GM23338 (cell line): ENCODE measurements at regions not wholly inside any gene's neighbourhood (a gene's known extent, or its start where the extent isn't known, plus 50 kb on each side); places are given as distances from the start of the nearest gene placed in this dataset.

Experiments used
- ATAC-seq: fragments of 200-7000 bp; cut with Tn5 transposase; 3 replicates; pipeline ENCODE4 v1.9.1; 2020
- DNase-seq: peaks from one replicate; pipeline ENCODE4 v3.0.0-alpha.2; 2015; ENCODE audit warnings: low spot score
- H2AFZ ChIP-seq: fragments of 200-600 bp; sonication (generic); 2 replicates; pipeline ENCODE4 v1.8.0; 2016; ENCODE audit warnings: antibody characterized with exemption, mild to moderate bottlenecking, moderate library complexity
- H3F3A ChIP-seq: fragments of 200-600 bp; sonication (generic); replicated peaks from 2 replicates; pipeline ENCODE4 v1.8.0; 2017; ENCODE audit warnings: antibody characterized with exemption, mixed run types, low read depth
- H3K27ac ChIP-seq: fragments of 200-600 bp; sonication (generic); 2 replicates; pipeline ENCODE4 v1.6.1; 2016; ENCODE audit warnings: low read depth
- H3K27me3 ChIP-seq: fragments of 200-600 bp; sonication (generic); 2 replicates; pipeline ENCODE4 v1.8.0; 2016; ENCODE audit warnings: mild to moderate bottlenecking, mixed run types, moderate library complexity; ENCODE audit not compliant: insufficient read depth
- H3K36me3 ChIP-seq: fragments of 200-600 bp; sonication (generic); 2 replicates; pipeline ENCODE4 v1.8.0; 2016; ENCODE audit warnings: mild to moderate bottlenecking; ENCODE audit not compliant: insufficient read depth
- H3K4me1 ChIP-seq: fragments of 200-600 bp; sonication (generic); 2 replicates; pipeline ENCODE4 v1.8.0; 2016; ENCODE audit warnings: mild to moderate bottlenecking, moderate library complexity; ENCODE audit not compliant: insufficient read depth
- H3K4me2 ChIP-seq: fragments of 200-600 bp; sonication (generic); 2 replicates; pipeline ENCODE4 v1.7.1; 2017; ENCODE audit warnings: mixed run types
- H3K4me3 ChIP-seq: fragments of 200-600 bp; sonication (generic); 2 replicates; pipeline ENCODE4 v1.6.1; 2016; ENCODE audit warnings: mixed run types
- H3K79me2 ChIP-seq: fragments of 200-600 bp; sonication (generic); replicated peaks from 2 replicates; pipeline ENCODE4 v1.8.0; 2017; ENCODE audit warnings: mild to moderate bottlenecking; ENCODE audit not compliant: insufficient read depth
- H3K9me2 ChIP-seq: fragments of 200-600 bp; sonication (generic); 2 replicates; pipeline ENCODE4 v1.8.0; 2017; ENCODE audit not compliant: insufficient read depth
- H4K20me1 ChIP-seq: fragments of 200-600 bp; sonication (generic); replicated peaks from 2 replicates; pipeline ENCODE4 v1.8.0; 2017; ENCODE audit warnings: mild to moderate bottlenecking; ENCODE audit not compliant: insufficient read depth
- H3K27ac Mint-ChIP-seq: 2 replicates; pipeline ENCODE4 v1.8.0; 2020; ENCODE audit warnings: inconsistent platforms, mild to moderate bottlenecking, moderate library complexity, mixed read lengths
- H3K27me3 Mint-ChIP-seq: 3 replicates; pipeline ENCODE4 v1.8.0; 2022; ENCODE audit warnings: low read depth, mild to moderate bottlenecking, moderate library complexity, mixed read lengths, inconsistent platforms; ENCODE audit not compliant: insufficient read depth, poor library complexity
- H3K36me3 Mint-ChIP-seq: 3 replicates; pipeline ENCODE4 v1.8.0; 2021; ENCODE audit warnings: low read depth, mild to moderate bottlenecking, inconsistent platforms, moderate library complexity, mixed read lengths
- H3K4me1 Mint-ChIP-seq: 3 replicates; pipeline ENCODE4 v1.8.0; 2020; ENCODE audit warnings: mild to moderate bottlenecking, inconsistent platforms, mixed read lengths
- H3K4me3 Mint-ChIP-seq: 3 replicates; pipeline ENCODE4 v1.8.0; 2021; ENCODE audit warnings: moderate library complexity, mild to moderate bottlenecking, inconsistent platforms, mixed read lengths
- H3K9me3 Mint-ChIP-seq: 3 replicates; pipeline ENCODE4 v1.8.0; 2020; ENCODE audit warnings: moderate library complexity, mild to moderate bottlenecking, inconsistent platforms, mixed read lengths
- CREB1 ChIP-seq: fragments of 250-450 bp; sonication (Bioruptor Pico); IDR thresholded peaks from 2 replicates; pipeline ENCODE4 v1.5.0; 2020; ENCODE audit warnings: low read depth, mild to moderate bottlenecking, moderate library complexity
- EZH2 ChIP-seq: fragments of 200-600 bp; sonication (generic); IDR thresholded peaks from one replicate; pipeline ENCODE4 v1.8.0; 2017; ENCODE audit warnings: antibody characterized with exemption, mild to moderate bottlenecking, low read depth; ENCODE audit not compliant: unreplicated experiment
- EZH2phosphoT487 ChIP-seq: fragments of 200-600 bp; sonication (generic); IDR thresholded peaks from one replicate; pipeline ENCODE4 v1.8.1; 2018; ENCODE audit warnings: antibody characterized with exemption; ENCODE audit not compliant: unreplicated experiment
- JUNB ChIP-seq: IDR thresholded peaks from one replicate; pipeline ENCODE4 v1.6.1; 2016; ENCODE audit warnings: antibody characterized with exemption; ENCODE audit not compliant: unreplicated experiment
- NANOG ChIP-seq: IDR thresholded peaks from 2 replicates; pipeline ENCODE4 v1.6.1; 2016; ENCODE audit warnings: antibody characterized with exemption, borderline replicate concordance
- POLR2AphosphoS5 ChIP-seq: IDR thresholded peaks from 2 replicates; pipeline ENCODE4 v1.6.1; 2016; ENCODE audit warnings: antibody characterized with exemption, low read depth
- REST ChIP-seq: IDR thresholded peaks from one replicate; pipeline ENCODE4 v1.6.1; 2018; ENCODE audit warnings: antibody characterized with exemption; ENCODE audit not compliant: unreplicated experiment
- STAT1 ChIP-seq: IDR thresholded peaks from one replicate; pipeline ENCODE4 v1.6.1; 2016; ENCODE audit warnings: antibody characterized with exemption; ENCODE audit not compliant: unreplicated experiment
- ZNF114 ChIP-seq: fragments of 250-450 bp; sonication (Bioruptor Pico); IDR thresholded peaks from 2 replicates; pipeline ENCODE4 v1.5.0; 2020; ENCODE audit warnings: mild to moderate bottlenecking, moderate library complexity
- ZNF331 ChIP-seq: fragments of 250-450 bp; sonication (Bioruptor Pico); IDR thresholded peaks from 2 replicates; pipeline ENCODE4 v1.5.0; 2020; ENCODE audit warnings: low read depth, mild to moderate bottlenecking, moderate library complexity
- TF ChIP-seq, protein P1 (sequence below): IDR thresholded peaks from 2 replicates; pipeline ENCODE4 v1.6.1; 2016; ENCODE audit warnings: antibody characterized with exemption
- TF ChIP-seq, protein P2 (sequence below), 2 experiments: fragments of 200-600 bp in 1 of 2; sonication (generic) in 1 of 2; conservative IDR thresholded peaks; 2 replicates each; pipeline versions ENCODE4 v1.5.1 to v1.6.1; 2016 to 2017; ENCODE audit warnings: antibody characterized with exemption in 2 of 2, low read depth in 2 of 2, mild to moderate bottlenecking in 2 of 2, moderate library complexity in 1 of 2

DNA sequence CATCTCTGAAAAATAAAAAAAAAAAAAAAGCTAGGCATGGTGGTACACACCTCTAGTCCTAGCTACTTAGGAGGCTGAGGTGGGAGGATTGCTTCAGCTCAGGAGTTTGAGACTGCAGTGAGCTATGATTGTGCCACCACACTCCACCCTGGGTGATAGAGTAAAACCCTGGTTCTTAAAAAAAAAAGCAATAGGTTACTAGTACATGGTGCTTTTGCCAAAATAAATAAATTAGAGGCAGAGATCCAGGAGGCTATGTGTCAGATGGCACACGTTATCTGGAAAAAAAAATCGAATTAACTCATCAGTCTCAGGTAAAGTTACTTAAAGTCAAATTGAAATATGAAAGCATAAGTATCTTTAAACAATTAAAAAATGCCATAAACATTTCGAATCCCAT, 94.3 kb downstream of the VCX3A start (continued):
- TF ChIP-seq, protein P1, sequence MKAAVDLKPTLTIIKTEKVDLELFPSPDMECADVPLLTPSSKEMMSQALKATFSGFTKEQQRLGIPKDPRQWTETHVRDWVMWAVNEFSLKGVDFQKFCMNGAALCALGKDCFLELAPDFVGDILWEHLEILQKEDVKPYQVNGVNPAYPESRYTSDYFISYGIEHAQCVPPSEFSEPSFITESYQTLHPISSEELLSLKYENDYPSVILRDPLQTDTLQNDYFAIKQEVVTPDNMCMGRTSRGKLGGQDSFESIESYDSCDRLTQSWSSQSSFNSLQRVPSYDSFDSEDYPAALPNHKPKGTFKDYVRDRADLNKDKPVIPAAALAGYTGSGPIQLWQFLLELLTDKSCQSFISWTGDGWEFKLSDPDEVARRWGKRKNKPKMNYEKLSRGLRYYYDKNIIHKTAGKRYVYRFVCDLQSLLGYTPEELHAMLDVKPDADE = no peak
- TF ChIP-seq STAT1 (no peak), EZH2phosphoT487 (no peak), EZH2 (no peak), CREB1 (CRISPR knock-in tag) (no peak), POLR2AphosphoS5 (no peak), JUNB (no peak), ZNF331 (no peak), REST (no peak)
- TF ChIP-seq, protein P2, sequence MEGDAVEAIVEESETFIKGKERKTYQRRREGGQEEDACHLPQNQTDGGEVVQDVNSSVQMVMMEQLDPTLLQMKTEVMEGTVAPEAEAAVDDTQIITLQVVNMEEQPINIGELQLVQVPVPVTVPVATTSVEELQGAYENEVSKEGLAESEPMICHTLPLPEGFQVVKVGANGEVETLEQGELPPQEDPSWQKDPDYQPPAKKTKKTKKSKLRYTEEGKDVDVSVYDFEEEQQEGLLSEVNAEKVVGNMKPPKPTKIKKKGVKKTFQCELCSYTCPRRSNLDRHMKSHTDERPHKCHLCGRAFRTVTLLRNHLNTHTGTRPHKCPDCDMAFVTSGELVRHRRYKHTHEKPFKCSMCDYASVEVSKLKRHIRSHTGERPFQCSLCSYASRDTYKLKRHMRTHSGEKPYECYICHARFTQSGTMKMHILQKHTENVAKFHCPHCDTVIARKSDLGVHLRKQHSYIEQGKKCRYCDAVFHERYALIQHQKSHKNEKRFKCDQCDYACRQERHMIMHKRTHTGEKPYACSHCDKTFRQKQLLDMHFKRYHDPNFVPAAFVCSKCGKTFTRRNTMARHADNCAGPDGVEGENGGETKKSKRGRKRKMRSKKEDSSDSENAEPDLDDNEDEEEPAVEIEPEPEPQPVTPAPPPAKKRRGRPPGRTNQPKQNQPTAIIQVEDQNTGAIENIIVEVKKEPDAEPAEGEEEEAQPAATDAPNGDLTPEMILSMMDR (conservative IDR thresholded peaks at IDR 0.05; ENCODE audit: low read depth in 2 of 2) = no peak

- no peaks in the 10 kb centered on the region for H3K9me2 ChIP-seq
- H3K4me3 Mint-ChIP-seq = no peak overlapping the region
- no peaks in the 10 kb centered on the region for H3K27me3 ChIP-seq
- H3K9me3 Mint-ChIP-seq = no peaks in the 10 kb centered on the region
- no peak overlapping the region for H2AFZ ChIP-seq
- H3K4me1 ChIP-seq = 0 out of 2 replicates have a peak, but pooled peaks cover 7% of the 10 kb centered on the region
- no peaks in the 10 kb centered on the region for H3F3A ChIP-seq
- H3K4me1 Mint-ChIP-seq = peaks cover 7% of the 10 kb centered on the region
- H3K36me3 Mint-ChIP-seq = no peaks in the 10 kb centered on the region
- no peak overlapping the region for H3K4me3 ChIP-seq
- DNase-seq = no peak
- no peaks in the 10 kb centered on the region for H4K20me1 ChIP-seq
- no peak overlapping the region for H3K27ac Mint-ChIP-seq
- no peak overlapping the region for H3K27ac ChIP-seq
- no peaks in the 10 kb centered on the region for H3K36me3 ChIP-seq
- no peak overlapping the region for H3K4me2 ChIP-seq
- ATAC-seq = no peak
- no peaks in the 10 kb centered on the region for H3K79me2 ChIP-seq
- no peaks in the 10 kb centered on the region for H3K27me3 Mint-ChIP-seq
- TF ChIP-seq, protein P2 (conservative IDR thresholded peaks at IDR 0.05; ENCODE audit: low read depth in 2 of 2) = no peak
- no peak for TF ChIP-seq STAT1
- TF ChIP-seq, protein P1 = no peak
- TF ChIP-seq REST = no peak
- no peak for TF ChIP-seq CREB1 (CRISPR knock-in tag)
- TF ChIP-seq JUNB = no peak
- TF ChIP-seq ZNF114 (CRISPR knock-in tag) = no peak
- TF ChIP-seq POLR2AphosphoS5 = no peak
- no peak for TF ChIP-seq EZH2
- no peak for TF ChIP-seq ZNF331
- TF ChIP-seq NANOG = no peak
Measured at GRCh38 chrX:6432226-6432625, 102.7 kb downstream of the VCX3A start.
